ENCODE measurements at regions not wholly inside any gene's neighbourhood (a gene's known extent, or its start where the extent isn't known, plus 50 kb on each side); places are given as distances from the start of the nearest gene placed in this dataset.

GRCh38 chr1:50271337-50271736, 151.9 kb downstream of the DMRTA2 start:
- Histone ChIP-seq H3K36me3 (ENCODE audit: insufficient read depth, low read length) (no peaks in the 10 kb centered on the region), H3K4me3 (ENCODE audit: low read depth, low read length, poor library complexity, severe bottlenecking) (no peak overlapping the region), H2AFZ (ENCODE audit: low read length) (no peak overlapping the region), H3K27ac (ENCODE audit: low read depth, low read length, poor library complexity, severe bottlenecking) (no peak overlapping the region), H3K79me2 (ENCODE audit: insufficient read depth, low read depth, low read length) (no peaks in the 10 kb centered on the region), H3K9me2 (ENCODE audit: insufficient read depth, low read length) (no peaks in the 10 kb centered on the region), H3K4me2 (ENCODE audit: low read length) (no peak overlapping the region), H3K4me1 (ENCODE audit: insufficient read depth, low read length, poor library complexity, severe bottlenecking) (no peaks in the 10 kb centered on the region), H3K9me3 (ENCODE audit: low read length) (no peaks in the 10 kb centered on the region), H4K20me1 (ENCODE audit: insufficient read depth, low read length) (no peaks in the 10 kb centered on the region)
- intact Hi-C loops (cut with micrococcal nuclease; ENCODE audit: unreplicated experiment): no loop called here
- BruUV-seq (replicated peaks): no TSS peak
- ChIA-PET CTCF (ENCODE audit: unreplicated experiment) (interaction anchor here (1.1 kb wide), 1 partner anchor 31 kb away, joined by 3 read pairs; no protein-coding TSS in a partner anchor), POLR2A (no interaction called here)
- TF ChIP-seq CTCF (conservative IDR thresholded peaks at IDR 0.05; ENCODE audit: low read length): no peak
- no peak for TF ChIP-seq EZH2phosphoT487 (IDR thresholded peaks at IDR 0.05; ENCODE audit: borderline replicate concordance, low read depth, low read length)
- no peak for DNase-seq (ENCODE audit: low spot score)

- CTCF ChIA-PET (ENCODE audit: unreplicated experiment): interaction anchor here (1.1 kb wide), 1 partner anchor 32 kb away, joined by 3 read pairs; no protein-coding TSS in a partner anchor
- no peak for DNase-seq (ENCODE audit: low spot score)
- no peaks in the 10 kb centered on the region for H3K9me3 ChIP-seq (ENCODE audit: low read length)
- H3K4me3 ChIP-seq (ENCODE audit: low read depth, low read length, poor library complexity, severe bottlenecking): no peak overlapping the region
- H3K36me3 ChIP-seq (ENCODE audit: insufficient read depth, low read length): no peaks in the 10 kb centered on the region
- POLR2A ChIA-PET: no interaction called here
- no peaks in the 10 kb centered on the region for H3K9me2 ChIP-seq (ENCODE audit: insufficient read depth, low read length)
- no peak overlapping the region for H2AFZ ChIP-seq (ENCODE audit: low read length)
- TF ChIP-seq EZH2phosphoT487 (IDR thresholded peaks at IDR 0.05; ENCODE audit: borderline replicate concordance, low read depth, low read length) (no peak), CTCF (conservative IDR thresholded peaks at IDR 0.05; ENCODE audit: low read length) (no peak)
- intact Hi-C loops (cut with micrococcal nuclease; ENCODE audit: unreplicated experiment): no loop called here
- no peak overlapping the region for H3K4me2 ChIP-seq (ENCODE audit: low read length)
- H3K27ac ChIP-seq (ENCODE audit: low read depth, low read length, poor library complexity, severe bottlenecking): no peak overlapping the region
- BruUV-seq (replicated peaks): no TSS peak
- no peaks in the 10 kb centered on the region for H3K79me2 ChIP-seq (ENCODE audit: insufficient read depth, low read depth, low read length)
- H4K20me1 ChIP-seq (ENCODE audit: insufficient read depth, low read length): no peaks in the 10 kb centered on the region
- H3K4me1 ChIP-seq (ENCODE audit: insufficient read depth, low read length, poor library complexity, severe bottlenecking): no peaks in the 10 kb centered on the region
Observed at GRCh38 chr1:50270926-50271325, 152.3 kb downstream of the DMRTA2 start.

- DNase-seq (ENCODE audit: low spot score): peak; percentile 6
- POLR2A ChIA-PET: interaction anchor here (0.7 kb wide), 1 partner anchor 416 kb away, joined by 3 read pairs; no protein-coding TSS in a partner anchor
Observed at GRCh38 chr1:50268049-50268448, 155.2 kb downstream of the DMRTA2 start.

More at GRCh38 chr1:50268049-50268448, 155.2 kb downstream of the DMRTA2 start:
- Histone ChIP-seq H3K4me1 (ENCODE audit: insufficient read depth, low read length, poor library complexity, severe bottlenecking) (no peaks in the 10 kb centered on the region), H3K79me2 (ENCODE audit: insufficient read depth, low read depth, low read length) (no peaks in the 10 kb centered on the region), H3K27ac (ENCODE audit: low read depth, low read length, poor library complexity, severe bottlenecking) (no peak overlapping the region), H3K9me3 (ENCODE audit: low read length) (no peaks in the 10 kb centered on the region), H3K9me2 (ENCODE audit: insufficient read depth, low read length) (no peaks in the 10 kb centered on the region), H3K4me3 (ENCODE audit: low read depth, low read length, poor library complexity, severe bottlenecking) (no peak overlapping the region), H3K36me3 (ENCODE audit: insufficient read depth, low read length) (no peaks in the 10 kb centered on the region), H4K20me1 (ENCODE audit: insufficient read depth, low read length) (no peaks in the 10 kb centered on the region), H3K4me2 (ENCODE audit: low read length) (no peak overlapping the region), H2AFZ (ENCODE audit: low read length) (no peak overlapping the region)
- intact Hi-C loops (cut with micrococcal nuclease; ENCODE audit: unreplicated experiment): no loop called here
- no peak for TF ChIP-seq EZH2phosphoT487 (IDR thresholded peaks at IDR 0.05; ENCODE audit: borderline replicate concordance, low read depth, low read length)
- no peak for TF ChIP-seq CTCF (conservative IDR thresholded peaks at IDR 0.05; ENCODE audit: low read length)
- CTCF ChIA-PET (ENCODE audit: unreplicated experiment): interaction anchor here (1.3 kb wide), 1 partner anchor 15 kb away, joined by 4 read pairs; no protein-coding TSS in a partner anchor
- BruUV-seq (replicated peaks): no TSS peak
